Mesothelial cell of epicardium (in vitro differentiated cells): ENCODE measurements at regions not wholly inside any gene's neighbourhood (a gene's known extent, or its start where the extent isn't known, plus 50 kb on each side); places are given as distances from the start of the nearest gene placed in this dataset.

ENCODE experiments used
- DNase-seq, 2 experiments: peaks; one replicate each; pipeline ENCODE4 v3.0.0; 2021; ENCODE audit warnings: low spot score in 2 of 2; ENCODE audit not compliant: unreplicated experiment in 2 of 2
- H3K27ac Mint-ChIP-seq: 2 replicates; pipeline ENCODE4 v1.8.0; 2021; ENCODE audit warnings: mixed read lengths
- H3K27me3 Mint-ChIP-seq: 2 replicates; pipeline ENCODE4 v1.8.0; 2021; ENCODE audit warnings: low read depth, mixed read lengths
- H3K36me3 Mint-ChIP-seq: 2 replicates; pipeline ENCODE4 v1.8.0; 2021; ENCODE audit warnings: mixed read lengths
- H3K4me1 Mint-ChIP-seq: 2 replicates; pipeline ENCODE4 v1.8.0; 2021; ENCODE audit warnings: mixed read lengths
- H3K4me3 Mint-ChIP-seq: 2 replicates; pipeline ENCODE4 v1.8.0; 2021; ENCODE audit warnings: mild to moderate bottlenecking, moderate library complexity, mixed read lengths
- H3K9me3 Mint-ChIP-seq: 2 replicates; pipeline ENCODE4 v1.8.0; 2021; ENCODE audit warnings: mixed read lengths
- TF ChIP-seq, protein P1 (sequence below): fragments of 200-600 bp; sonication (generic); IDR thresholded peaks from one replicate; pipeline ENCODE4 v1.5.0; 2021; ENCODE audit warnings: antibody characterized with exemption; ENCODE audit not compliant: unreplicated experiment

DNA sequence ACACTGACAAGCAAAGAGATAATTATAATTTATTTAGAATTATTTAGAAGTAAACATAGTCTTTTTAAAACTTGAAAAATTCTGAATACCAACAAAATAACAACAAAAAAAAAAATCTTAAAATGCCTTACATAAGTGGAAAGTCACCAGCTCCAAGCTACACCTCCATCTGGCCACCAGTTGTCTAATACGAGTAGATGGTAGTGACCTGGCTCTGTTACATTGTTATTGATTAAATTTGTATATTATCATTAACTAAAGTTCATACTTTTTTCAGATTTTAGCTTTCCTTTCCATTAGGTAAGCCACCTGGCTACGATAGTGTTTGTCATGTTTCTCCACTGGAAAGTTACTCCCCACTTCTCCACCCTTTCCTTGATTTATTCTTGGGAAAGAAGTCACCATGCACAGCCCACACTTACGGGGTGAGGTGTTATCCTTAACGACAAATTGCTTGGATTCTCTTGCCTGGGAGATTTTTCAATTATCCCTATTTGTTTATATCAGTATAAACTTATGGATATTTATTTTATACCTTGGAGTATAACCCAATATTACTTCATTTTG lies 464.5 kb upstream of the CHAC2 start:
- no peaks in the 10 kb centered on the region for H3K36me3 Mint-ChIP-seq
- TF ChIP-seq, protein P1, sequence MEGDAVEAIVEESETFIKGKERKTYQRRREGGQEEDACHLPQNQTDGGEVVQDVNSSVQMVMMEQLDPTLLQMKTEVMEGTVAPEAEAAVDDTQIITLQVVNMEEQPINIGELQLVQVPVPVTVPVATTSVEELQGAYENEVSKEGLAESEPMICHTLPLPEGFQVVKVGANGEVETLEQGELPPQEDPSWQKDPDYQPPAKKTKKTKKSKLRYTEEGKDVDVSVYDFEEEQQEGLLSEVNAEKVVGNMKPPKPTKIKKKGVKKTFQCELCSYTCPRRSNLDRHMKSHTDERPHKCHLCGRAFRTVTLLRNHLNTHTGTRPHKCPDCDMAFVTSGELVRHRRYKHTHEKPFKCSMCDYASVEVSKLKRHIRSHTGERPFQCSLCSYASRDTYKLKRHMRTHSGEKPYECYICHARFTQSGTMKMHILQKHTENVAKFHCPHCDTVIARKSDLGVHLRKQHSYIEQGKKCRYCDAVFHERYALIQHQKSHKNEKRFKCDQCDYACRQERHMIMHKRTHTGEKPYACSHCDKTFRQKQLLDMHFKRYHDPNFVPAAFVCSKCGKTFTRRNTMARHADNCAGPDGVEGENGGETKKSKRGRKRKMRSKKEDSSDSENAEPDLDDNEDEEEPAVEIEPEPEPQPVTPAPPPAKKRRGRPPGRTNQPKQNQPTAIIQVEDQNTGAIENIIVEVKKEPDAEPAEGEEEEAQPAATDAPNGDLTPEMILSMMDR: no peak
- H3K27ac Mint-ChIP-seq: no peak overlapping the region
- H3K27me3 Mint-ChIP-seq: no peaks in the 10 kb centered on the region
- H3K9me3 Mint-ChIP-seq: peaks cover 2% of the 10 kb centered on the region
- no peak overlapping the region for H3K4me3 Mint-ChIP-seq
- H3K4me1 Mint-ChIP-seq: no peaks in the 10 kb centered on the region
- no peak for DNase-seq

DNA sequence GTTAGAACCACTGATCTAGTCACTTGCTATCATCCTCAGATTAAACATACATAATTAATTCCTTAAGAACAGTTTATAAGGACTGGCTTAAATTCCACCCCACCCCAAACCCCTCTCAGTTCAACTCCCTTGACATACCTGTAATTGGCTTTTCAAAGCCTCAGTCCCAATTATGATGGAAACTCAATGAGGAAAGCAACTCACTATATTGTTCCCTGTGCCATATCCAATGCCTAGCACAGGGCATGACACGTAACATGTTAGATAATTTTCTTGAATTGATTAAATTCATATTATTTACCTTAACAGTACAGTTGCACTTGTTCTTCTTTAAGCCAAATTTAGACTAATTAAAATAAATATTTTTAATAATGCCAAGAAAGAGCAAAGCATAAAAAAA lies 465.1 kb upstream of the CHAC2 start:
- TF ChIP-seq, protein P1: no peak
- Mint-ChIP-seq H3K27me3 (no peaks in the 10 kb centered on the region), H3K27ac (no peak overlapping the region), H3K9me3 (peaks cover 2% of the 10 kb centered on the region), H3K36me3 (no peaks in the 10 kb centered on the region), H3K4me1 (no peaks in the 10 kb centered on the region), H3K4me3 (no peak overlapping the region)
- no peak for DNase-seq

DNA sequence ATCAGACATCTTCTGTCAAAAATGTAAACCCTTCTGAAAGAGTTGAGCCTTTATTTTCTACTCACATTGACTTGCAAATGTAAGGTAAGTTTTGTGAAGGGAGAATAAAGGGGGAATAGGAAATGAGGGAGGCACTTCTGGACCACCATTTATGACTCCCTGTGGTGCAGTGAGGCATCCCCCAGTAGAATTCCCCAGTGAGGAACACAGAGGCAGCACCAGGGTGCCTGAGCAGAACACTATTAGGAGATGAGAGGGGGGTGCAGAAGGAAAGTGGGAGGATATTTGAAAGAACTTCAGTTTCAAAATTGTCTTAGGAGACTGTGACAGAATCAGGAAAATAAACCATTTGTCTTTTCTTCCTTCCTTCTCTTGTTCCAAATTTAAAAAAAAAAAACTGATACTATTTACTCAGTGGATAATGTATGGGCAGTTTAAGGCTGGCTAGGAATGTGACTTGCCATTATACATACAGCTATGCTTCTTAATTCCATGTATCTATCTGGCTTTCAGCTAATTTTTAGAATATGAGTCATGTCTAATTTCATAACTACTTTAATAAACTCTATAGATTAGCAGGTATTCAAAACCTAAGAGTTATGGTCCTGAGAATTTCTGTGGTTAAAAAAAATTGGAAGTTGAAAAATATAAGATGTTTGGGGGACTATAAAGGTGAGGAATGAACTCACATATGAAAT lies 478.1 kb upstream of the CHAC2 start:
- DNase-seq: no peak
- Mint-ChIP-seq H3K9me3 (no peaks in the 10 kb centered on the region), H3K27ac (no peak overlapping the region), H3K4me1 (peaks cover 5% of the 10 kb centered on the region), H3K4me3 (no peak overlapping the region), H3K27me3 (no peaks in the 10 kb centered on the region), H3K36me3 (no peaks in the 10 kb centered on the region)
- TF ChIP-seq, protein P1: no peak

DNA sequence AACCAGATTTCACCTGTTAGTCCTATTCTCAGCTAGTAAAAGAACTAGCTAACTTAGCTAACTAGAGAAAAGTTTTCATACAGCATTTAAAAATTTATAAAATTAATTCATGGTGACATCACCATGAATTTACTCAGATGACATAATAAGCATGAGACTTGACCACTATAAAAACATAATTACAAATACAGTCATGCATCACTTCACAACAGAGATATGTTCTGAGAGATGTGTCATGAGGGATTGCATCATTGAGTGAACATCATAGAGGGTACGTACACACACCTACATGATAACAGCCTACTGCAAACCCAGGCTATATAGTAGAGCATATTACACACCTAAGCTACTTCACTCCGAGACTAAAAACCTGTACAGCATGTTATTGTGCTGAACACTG lies 481.3 kb upstream of the CHAC2 start:
- no peak for DNase-seq
- no peak overlapping the region for H3K4me3 Mint-ChIP-seq
- H3K9me3 Mint-ChIP-seq: no peaks in the 10 kb centered on the region
- no peak overlapping the region for H3K27ac Mint-ChIP-seq
- H3K36me3 Mint-ChIP-seq: no peaks in the 10 kb centered on the region
- no peaks in the 10 kb centered on the region for H3K27me3 Mint-ChIP-seq
- H3K4me1 Mint-ChIP-seq: peaks cover 5% of the 10 kb centered on the region
- TF ChIP-seq, protein P1: no peak

DNA sequence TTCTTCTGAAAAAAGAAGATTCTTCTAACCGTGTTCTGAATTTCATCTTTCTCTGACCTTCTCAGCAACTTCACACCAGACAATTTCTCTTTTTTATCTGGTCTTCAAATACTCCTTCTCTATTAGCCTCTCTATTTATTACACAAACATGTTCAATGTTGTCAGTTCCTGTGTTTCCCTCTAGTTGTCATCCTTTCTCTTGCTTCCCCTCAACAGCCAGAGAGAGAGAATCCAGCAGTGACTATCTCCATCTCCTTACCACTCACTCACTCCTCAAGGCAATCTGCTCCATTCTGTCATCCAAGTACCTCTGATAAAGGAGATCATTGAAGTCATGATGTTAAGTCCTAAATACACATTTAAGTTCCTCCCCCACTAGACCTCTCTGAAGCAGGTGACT lies 491.9 kb upstream of the CHAC2 start:
- no peaks in the 10 kb centered on the region for H3K27me3 Mint-ChIP-seq
- no peaks in the 10 kb centered on the region for H3K36me3 Mint-ChIP-seq
- H3K9me3 Mint-ChIP-seq: peaks cover 10% of the 10 kb centered on the region
- TF ChIP-seq, protein P1: no peak
- no peak for DNase-seq
- no peaks in the 10 kb centered on the region for H3K4me1 Mint-ChIP-seq
- no peak overlapping the region for H3K27ac Mint-ChIP-seq
- H3K4me3 Mint-ChIP-seq: no peak overlapping the region

DNA sequence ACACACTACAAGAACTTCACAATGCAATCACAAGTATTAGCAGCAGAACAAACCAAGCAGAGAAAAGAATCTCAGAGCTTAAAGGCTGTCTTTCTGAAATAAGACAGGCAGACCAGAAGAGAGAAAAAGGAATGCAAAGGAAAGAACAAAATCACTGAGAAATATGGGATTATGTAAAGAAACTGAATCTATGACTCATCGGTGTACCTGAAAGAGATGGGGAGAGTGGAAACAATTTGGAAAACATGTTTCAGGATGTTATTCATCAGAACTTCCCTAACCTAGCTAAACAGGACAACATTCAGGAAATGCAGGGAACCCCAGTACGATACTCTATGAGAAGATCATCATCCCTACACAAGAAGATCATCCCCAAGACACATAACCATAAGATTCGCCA lies 499.0 kb upstream of the CHAC2 start:
- TF ChIP-seq, protein P1: no peak
- no peaks in the 10 kb centered on the region for H3K4me1 Mint-ChIP-seq
- no peaks in the 10 kb centered on the region for H3K36me3 Mint-ChIP-seq
- no peak overlapping the region for H3K27ac Mint-ChIP-seq
- no peak for DNase-seq
- H3K9me3 Mint-ChIP-seq: peaks cover 16% of the 10 kb centered on the region
- H3K4me3 Mint-ChIP-seq: no peak overlapping the region
- H3K27me3 Mint-ChIP-seq: no peaks in the 10 kb centered on the region
